ENCODE measurements at regions not wholly inside any gene's neighbourhood (a gene's known extent, or its start where the extent isn't known, plus 50 kb on each side); places are given as distances from the start of the nearest gene placed in this dataset.

DNA sequence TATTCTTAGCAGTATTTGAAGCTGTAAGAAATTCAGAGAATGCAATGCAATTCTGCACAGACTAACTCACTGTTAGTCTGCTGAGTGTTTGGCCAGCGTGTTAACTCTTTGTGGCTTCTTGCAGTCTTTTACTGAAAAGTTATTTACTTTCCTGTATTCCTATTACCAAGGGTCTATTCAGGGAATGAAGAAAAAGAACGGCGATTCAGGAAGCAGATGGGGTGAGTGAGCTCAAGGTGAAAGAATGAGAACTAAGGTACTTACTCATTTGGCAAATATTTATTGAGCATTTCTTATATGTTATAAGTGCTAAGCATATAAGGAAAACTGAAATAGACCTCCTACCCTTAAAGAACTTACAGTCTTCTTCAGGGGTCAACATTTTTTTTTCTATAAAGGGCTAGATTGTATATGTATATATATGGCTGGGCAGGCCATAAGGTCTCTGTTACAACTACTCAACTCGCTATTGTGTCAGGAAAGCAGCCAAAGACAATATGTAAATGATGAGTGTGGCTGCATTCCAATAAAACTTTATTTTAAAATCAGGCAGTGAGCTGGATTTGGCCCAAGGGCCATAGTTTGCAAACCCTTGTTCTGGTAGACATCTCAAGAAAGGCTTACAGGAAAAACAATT, 271.9 kb upstream of the GADL1 start:
- DNase-seq (no peak), ATAC-seq (no peak)
- intact Hi-C loops (cut with DNase I), result no loop called here

DNA sequence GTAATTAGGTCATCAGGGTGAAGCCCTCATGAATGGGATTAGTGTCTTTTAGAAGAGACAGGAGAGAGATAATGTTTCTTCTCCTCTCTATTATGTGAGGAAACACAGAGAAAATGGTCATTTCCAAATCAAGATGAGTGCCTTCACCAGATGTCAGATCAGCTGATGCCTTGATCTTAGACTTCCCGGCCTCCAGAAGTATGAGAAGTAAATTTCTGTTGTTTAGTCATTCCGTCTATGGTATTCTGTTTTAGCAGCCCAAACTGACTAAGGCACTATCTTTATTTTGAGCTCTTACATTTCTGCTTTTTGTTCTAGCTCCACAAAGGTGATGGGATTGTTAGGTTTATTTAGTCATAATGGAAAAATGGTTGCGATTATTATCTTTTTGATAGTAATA, 273.2 kb upstream of the GADL1 start:
- intact Hi-C loops (cut with DNase I), result no loop called here
- no peak for DNase-seq
- ATAC-seq, result no peak

DNA sequence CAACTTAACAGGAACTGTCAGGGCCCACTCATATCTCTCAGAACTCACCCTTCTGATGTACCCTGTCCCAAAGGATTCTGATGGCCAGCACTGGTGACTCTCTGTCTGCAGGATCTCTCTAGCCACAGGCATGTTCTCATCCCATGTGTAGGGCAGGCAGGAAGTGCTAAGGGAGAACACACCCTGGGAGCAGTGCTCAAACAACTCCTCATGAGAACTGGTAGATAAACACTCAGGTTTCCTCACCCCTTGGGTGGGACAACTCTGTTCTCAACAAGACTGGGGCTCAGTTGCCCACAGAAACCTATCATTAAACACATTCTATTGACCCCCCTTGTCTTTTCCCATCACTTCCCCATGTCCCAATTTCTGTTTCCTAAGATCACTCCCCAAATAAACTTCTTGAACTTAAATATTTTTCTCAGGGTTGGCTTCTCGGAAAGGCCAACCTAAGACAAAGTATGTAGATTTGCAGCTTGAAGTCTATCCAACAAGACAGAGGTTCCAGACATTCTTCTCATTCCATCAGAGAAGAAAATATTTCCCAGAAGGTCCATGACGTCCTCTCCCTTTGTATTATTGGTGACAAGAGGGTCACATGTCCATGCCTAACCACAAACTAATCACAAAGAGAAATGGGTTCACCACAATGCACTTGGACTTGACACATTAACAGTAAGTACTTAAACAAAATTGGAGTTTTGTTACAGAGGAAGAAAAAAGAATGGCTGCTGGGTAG, 276.6 kb upstream of the GADL1 start:
- ATAC-seq (peak; percentile 47), DNase-seq (no peak)
- intact Hi-C loops (cut with DNase I), result no loop called here

DNA sequence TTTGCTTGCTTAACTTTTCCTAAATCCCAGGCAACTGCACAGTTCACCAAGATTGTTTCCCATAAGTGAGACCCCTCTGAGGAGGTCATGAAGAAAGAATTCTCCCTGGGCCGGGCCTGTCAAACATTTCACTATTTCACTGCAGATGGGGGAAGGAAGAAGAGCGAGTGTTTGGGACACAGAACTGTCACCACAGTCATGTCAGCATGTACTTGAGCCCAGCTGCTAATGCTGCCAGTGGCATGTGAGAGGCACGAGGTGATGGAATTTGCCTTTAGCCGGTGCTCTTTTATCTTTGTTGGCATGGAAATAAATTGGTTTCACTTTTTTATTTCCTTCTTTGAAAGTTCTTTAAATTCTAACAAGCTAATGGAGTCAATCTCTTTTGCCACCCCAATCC, 277.9 kb upstream of the GADL1 start:
- peak; percentile 38 to 68 for ATAC-seq
- DNase-seq, result no peak
- intact Hi-C loops (cut with DNase I), result no loop called here

DNA sequence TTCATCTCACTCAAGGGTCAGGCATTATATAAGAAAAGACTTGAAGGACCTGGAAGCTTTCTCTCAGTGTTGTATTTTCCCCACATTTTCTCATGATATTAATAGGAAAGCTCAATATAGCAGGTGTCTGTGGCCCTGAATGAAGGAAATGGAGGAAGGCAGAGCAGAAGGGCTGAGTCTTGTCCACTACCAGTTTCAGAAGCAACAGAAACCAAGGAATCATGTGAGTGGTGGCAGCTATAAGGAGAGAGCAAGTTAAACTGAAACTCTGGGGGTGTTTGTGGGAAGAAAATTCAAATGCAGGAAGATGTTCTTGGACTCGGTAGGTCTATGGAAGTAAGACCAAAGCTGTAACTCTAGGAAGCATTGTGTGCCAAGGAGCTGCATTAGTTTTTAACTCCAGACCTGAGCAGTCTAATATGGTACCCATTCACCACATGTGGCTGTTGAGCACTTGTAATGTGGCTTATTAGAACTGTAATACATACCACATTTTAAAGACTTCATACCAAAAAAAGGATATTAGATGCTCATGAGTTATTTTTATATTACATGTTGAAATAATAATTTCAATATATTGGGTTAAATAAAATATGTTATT, 278.8 kb upstream of the GADL1 start:
- ATAC-seq, result no peak
- intact Hi-C loops (cut with DNase I), result no loop called here
- DNase-seq, result no peak

DNA sequence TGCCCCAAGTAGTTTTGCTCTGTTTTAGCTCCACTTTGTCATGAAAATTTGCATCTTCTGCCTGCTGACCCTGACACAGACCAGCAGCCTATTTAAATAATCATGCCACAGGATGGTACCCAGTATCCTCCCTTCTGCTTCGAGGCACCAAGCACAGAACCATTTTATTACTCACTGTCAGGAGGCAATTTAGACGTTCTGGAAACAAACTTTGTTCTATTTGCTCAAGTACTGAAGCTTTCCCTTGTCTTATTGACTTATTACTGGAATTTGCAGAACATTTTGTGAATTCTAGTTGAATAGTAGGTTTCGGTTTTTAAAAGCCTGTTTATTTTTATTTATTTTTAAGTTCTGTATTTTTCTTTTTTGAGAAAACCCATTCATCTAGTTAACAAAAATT, 279.6 kb upstream of the GADL1 start:
- intact Hi-C loops (cut with DNase I), result no loop called here
- ATAC-seq (no peak), DNase-seq (no peak)

DNA sequence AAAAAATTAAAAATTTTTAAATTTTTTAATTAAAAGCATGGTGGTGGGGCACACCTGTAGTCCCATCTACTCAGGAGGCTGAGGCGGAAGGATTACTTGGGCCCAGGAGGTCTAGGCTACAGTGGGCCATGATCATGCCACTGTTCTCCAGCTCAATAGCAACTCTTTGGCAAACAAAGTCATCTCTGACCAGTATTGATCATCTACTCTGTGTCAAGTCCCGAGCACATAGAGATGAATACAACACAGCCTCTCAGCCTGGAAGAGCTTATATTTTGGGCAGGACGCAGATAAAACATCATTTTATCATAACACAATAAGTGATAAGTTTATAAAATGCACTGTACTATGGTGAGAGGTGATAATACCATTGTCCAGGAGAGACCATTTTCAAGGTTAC, 281.6 kb upstream of the GADL1 start:
- ATAC-seq (no peak), DNase-seq (no peak)
- intact Hi-C loops (cut with DNase I), result no loop called here

DNA sequence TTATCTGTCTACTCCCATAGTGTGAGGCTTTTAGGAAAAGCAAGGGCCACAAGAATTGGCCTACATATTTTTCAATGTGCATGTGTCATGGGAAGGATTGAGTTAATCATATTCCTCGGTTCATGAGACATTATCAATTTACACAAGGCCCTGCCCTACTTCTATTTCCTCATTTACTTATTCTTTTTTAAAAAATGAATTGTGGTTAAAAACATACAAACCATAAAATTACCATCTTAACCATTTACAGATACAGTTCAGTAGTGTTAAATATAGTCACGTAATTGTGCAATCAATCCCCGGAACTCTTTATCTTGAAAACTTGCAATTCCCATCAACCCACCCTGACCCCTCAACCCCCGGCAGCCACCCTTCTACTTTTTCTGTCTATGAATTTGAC, 284.0 kb upstream of the GADL1 start:
- DNase-seq (no peak), ATAC-seq (no peak)

DNA sequence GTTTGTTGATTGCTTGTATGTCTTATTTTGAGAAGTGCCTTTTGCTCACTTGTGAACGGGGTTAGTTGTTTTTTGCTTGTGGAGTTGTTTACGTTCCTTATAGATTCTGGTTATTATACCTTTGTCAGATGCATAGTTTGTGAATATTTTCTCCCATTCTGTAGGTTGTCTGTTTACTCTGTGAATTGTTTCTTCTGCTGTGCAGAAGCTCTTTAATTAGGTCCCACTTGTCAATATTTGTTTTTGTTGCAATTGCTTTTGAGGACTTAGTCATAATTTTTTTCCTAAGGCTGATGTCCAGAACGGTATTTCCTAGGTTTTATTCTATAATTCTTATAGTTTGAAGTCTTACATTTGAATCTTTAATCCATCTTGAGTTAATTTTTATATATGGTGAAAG, 285.3 kb upstream of the GADL1 start:
- ATAC-seq, result no peak
- intact Hi-C loops (cut with DNase I), result no loop called here
- no peak for DNase-seq

More for the DNA sequence above, 284.0 kb upstream of the GADL1 start:
- intact Hi-C loops (cut with DNase I), result no loop called here

DNA sequence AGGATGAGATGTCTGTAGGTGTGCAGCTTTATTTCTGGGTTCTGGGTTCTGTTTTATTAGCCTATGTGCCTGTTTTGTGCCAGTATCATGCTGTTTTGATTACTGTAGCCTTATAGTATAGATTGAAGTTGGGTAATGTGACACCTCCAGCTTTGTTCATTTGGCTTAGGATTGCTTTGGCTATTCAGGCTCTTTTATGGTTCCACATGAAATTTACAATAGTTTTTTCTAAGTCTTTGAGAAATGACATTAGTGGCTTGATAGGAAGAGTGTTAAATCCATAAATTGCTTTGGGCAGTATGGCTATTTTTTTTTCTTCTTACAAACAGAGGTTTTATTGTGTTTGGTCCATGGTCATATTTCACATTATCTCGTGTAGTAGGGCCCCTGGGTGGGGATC, 285.8 kb upstream of the GADL1 start:
- intact Hi-C loops (cut with DNase I), result no loop called here
- no peak for DNase-seq
- no peak for ATAC-seq

DNA sequence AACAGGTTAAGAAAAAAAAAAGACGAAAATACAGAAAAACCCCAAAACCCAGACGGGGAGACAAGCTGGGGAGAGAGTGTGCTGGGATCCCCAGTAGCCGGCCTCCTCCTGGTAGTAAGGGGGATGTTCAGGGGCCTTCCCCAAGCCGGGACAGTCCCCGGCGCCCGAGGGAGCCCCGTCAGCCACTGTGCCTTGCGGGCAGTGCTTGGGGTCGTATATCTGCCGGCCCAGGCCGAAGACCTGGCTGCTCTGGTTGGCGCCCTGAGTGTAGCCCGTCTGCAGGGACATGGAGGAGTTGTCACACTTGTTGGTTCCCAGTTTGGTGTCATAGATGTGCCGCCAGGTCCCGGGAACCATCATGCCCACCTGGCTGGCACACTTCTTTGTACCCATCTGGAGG, 287.2 kb upstream of the GADL1 start:
- no peak for DNase-seq
- ATAC-seq, result no peak
- intact Hi-C loops (cut with DNase I), result no loop called here

DNA sequence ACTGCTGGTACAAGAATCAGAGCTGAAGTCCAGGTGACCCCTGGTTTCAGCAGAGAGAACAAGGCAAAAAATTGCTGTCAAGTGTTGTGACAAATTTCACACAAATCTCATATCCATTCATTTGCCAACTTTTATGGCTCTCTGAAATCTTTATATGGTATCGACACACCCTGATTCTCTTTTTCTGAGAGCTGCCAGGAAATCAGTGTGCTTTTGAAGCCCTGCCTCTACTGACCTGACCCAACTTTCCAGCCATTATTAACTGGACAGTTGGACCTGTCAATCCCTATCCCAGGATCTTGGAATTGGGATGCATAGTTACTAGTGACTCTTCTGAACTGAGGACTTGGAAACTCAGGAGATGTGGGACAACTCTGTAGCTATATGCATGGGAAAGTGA, 288.2 kb upstream of the GADL1 start:
- ATAC-seq (no peak), DNase-seq (no peak)
- intact Hi-C loops (cut with DNase I), result no loop called here

DNA sequence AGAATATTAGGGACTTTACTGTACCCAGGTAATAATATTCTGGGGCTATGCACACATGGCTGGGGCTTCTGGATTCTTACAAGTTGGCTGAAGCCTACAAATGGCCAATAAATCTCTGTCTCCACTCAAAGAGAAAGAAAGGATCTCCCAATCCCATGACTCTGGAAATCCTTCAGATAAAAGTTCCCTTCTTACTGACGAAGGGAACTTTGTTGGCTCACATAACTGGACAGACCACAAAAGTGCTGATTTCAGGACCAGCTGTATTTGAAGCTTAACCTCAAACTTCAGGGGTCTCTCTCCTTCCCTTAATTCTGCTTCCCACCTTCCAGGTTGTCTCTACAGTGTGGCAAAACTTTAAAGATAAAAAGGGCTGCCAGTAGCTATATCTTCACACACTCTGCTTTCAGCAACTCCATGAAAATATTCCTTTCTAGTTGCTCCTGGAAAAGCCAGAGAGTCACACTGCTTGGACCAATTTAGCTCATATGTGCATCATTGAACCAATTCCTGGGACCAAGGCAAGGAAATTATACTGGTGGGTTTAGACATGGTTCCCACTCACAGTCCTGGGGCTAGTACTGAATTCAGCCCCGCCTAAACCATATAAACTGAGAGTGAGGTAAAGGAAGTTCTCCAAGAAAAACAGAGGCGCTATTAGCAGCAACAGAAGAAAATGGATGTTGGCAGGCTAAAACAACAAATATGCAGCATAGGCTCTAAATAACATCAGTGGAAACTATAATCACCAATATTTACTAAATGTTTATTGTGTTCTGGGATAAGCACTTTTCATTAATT, 290.0 kb upstream of the GADL1 start:
- ATAC-seq, result peak in 1 of 2 donors; percentile 51
- DNase-seq, result no peak
- intact Hi-C loops (cut with DNase I), result no loop called here

DNA sequence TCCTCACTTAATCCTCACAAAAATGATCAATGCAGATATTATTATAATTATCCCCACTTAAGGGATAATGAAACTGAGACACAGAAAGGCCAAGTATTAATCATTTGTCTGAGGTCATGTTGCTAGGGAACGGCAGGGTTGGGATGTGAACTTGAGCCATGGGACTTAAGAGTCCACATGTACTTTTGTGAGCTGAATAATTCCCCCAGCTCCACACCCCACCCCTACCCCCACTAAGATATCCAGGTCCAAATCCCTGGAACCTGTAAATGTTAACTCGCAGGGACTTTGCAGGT, 290.5 kb upstream of the GADL1 start:
- ATAC-seq (peak in 1 of 2 donors; percentile 68), DNase-seq (no peak)
- intact Hi-C loops (cut with DNase I), result no loop called here

DNA sequence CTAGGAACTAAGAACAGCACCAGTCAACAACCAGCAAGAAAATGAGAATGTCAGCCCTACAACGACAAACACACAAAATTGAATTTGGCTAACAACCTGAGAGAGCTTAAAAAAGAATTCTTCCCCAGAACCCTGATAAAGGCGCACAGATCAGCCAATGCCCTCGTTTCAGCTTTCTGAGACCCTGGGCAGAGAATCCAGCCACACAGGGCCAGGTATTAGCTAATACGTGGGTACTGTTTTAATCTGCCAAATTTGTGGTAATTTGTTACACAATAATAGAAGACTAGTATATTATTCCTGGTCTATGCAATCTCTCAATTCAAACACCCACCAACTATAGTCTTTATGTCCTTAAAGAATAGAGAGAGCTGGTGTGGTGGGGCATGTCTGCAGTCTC, 291.6 kb upstream of the GADL1 start:
- ATAC-seq, result no peak
- DNase-seq, result no peak
- intact Hi-C loops (cut with DNase I), result no loop called here

DNA sequence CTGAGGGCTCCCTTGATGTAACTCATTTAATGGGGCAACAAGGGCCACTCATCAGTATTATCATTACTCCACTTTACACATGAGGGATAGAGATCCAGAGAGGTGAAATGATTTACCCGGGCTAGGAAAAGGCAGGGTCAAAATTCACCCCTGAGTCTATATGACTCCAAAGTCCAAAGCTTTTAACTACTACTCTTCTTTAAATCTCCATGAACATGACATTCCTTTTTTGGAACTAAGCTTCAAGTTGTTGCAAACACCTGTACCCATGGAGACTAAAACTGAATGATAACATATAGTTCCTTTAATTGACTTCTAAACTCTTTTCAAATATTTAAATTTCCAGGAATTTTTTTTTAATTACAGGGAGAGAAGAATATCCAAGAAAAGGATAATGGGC, 292.9 kb upstream of the GADL1 start:
- intact Hi-C loops (cut with DNase I), result no loop called here
- DNase-seq, result no peak
- no peak for ATAC-seq

DNA sequence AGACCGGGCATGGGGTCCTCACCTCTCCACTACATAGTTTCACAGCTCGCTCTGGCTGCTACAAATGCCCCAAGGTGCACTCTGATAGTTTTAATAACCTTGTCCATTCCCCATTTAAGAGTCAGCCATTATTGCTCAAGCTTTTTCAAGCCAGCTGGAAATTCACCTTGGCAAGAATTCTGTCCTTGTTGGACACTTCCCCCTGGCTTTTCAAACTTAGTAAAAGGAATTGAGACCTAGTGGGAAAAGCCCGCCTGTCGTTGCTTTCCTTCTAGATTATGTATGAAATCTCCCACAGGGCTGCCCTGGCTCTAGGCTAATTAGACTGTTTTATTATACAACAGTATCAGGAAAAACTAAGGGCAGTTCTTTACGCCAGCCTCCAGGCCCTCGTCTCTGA, 293.7 kb upstream of the GADL1 start:
- no peak for DNase-seq
- peak in 1 of 2 donors; percentile 79 for ATAC-seq
- intact Hi-C loops (cut with DNase I), result no loop called here

DNA sequence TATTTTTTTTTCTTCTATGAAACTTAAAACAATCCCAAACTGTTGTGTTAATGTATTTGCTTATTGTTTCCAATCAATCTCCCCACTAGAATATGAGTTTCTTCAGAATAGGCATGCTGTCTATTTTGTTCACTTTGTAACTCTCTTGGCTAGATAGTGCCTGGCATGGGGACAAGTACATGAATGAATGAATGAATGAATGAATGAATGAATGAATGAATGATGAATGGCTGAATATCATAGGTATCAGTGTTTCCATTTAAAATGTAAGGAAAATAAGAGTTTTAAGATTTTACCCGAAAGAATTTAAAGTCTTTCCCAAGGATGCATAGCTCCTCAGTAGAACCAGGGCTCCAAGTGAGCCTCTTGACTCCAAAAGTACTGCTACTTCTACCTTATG, 294.9 kb upstream of the GADL1 start:
- ATAC-seq, result no peak
- intact Hi-C loops (cut with DNase I), result no loop called here
- no peak for DNase-seq

DNA sequence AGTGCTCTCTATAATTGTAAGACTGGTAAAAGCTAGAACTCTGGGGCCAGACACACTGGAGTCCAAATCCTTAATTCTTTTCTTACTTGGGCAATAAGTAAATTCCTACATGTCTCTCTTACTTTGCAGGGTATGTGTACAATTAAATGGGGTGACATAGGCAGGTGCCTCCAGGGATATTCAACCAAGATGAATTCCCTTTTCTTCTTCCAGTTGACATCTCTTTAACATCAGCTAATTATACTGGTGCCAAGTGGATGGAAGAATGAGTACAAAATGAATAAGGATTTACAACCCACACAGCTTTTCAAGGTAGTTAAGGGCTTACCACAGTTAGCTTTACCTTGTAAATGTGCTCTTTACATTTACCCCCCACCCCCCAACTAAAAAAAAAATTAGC, 295.5 kb upstream of the GADL1 start:
- DNase-seq (no peak), ATAC-seq (no peak)
- intact Hi-C loops (cut with DNase I), result no loop called here

DNA sequence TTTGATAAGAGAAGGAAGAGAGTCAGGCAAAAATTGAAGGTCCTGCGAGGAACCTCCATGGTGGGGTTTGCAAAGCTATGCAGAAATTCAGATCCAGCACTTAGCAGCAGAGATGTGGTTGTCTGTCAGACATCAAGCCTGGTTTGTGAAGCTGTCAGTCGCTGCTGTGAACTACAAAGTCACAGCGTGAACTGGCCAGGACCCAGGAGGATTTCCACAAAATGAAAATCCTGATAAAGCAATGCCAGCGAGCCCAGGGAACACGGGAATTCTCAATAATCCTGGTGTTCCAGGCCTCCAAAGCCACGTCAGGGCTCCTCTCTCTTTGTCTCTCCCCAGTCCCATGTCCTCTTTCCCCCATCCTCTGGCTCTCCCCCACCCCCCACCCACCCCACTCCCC, 296.9 kb upstream of the GADL1 start:
- intact Hi-C loops (cut with DNase I), result no loop called here
- ATAC-seq (no peak), DNase-seq (no peak)
